ENCODE measurements at regions not wholly inside any gene's neighbourhood (a gene's known extent, or its start where the extent isn't known, plus 50 kb on each side); places are given as distances from the start of the nearest gene placed in this dataset.

GRCh38 chr9:95775191-95775590, 100.3 kb upstream of the ERCC6L2 start:
- no peak for TF ChIP-seq POLR2A (IDR thresholded peaks at IDR 0.05)
- TF ChIP-seq, protein P1, sequence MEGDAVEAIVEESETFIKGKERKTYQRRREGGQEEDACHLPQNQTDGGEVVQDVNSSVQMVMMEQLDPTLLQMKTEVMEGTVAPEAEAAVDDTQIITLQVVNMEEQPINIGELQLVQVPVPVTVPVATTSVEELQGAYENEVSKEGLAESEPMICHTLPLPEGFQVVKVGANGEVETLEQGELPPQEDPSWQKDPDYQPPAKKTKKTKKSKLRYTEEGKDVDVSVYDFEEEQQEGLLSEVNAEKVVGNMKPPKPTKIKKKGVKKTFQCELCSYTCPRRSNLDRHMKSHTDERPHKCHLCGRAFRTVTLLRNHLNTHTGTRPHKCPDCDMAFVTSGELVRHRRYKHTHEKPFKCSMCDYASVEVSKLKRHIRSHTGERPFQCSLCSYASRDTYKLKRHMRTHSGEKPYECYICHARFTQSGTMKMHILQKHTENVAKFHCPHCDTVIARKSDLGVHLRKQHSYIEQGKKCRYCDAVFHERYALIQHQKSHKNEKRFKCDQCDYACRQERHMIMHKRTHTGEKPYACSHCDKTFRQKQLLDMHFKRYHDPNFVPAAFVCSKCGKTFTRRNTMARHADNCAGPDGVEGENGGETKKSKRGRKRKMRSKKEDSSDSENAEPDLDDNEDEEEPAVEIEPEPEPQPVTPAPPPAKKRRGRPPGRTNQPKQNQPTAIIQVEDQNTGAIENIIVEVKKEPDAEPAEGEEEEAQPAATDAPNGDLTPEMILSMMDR (IDR thresholded peaks at IDR 0.05 in 4 of 5, conservative IDR thresholded peaks at IDR 0.05 in 1 of 5): no peak

Data from gastrocnemius medialis (tissue), 4 donors.